DND-41 (cell line): ENCODE measurements at regions not wholly inside any gene's neighbourhood (a gene's known extent, or its start where the extent isn't known, plus 50 kb on each side); places are given as distances from the start of the nearest gene placed in this dataset.

ENCODE experiments used
- ATAC-seq: fragments of 200-7000 bp; cut with Tn5 transposase; 3 replicates; pipeline ENCODE4 v1.9.1; 2021; ENCODE audit warnings: low read depth; ENCODE audit not compliant: insufficient read depth
- DNase-seq: peaks from one replicate; pipeline ENCODE4 v3.0.0-alpha.2; 2020
- H2AFZ ChIP-seq: 2 replicates; pipeline ENCODE4 v1.6.0; 2012; ENCODE audit warnings: low read depth, low read length
- H3K27ac ChIP-seq: 2 replicates; pipeline ENCODE4 v1.5.1; 2012; ENCODE audit warnings: low read length, inconsistent platforms
- H3K27me3 ChIP-seq: fragments of 200-600 bp; sonication (generic); 2 replicates; pipeline ENCODE4 v1.6.0; 2012; ENCODE audit warnings: low read length, mild to moderate bottlenecking, inconsistent platforms; ENCODE audit not compliant: insufficient read depth, poor library complexity
- H3K36me3 ChIP-seq: 2 replicates; pipeline ENCODE4 v1.5.1; 2012; ENCODE audit warnings: low read length, inconsistent platforms; ENCODE audit not compliant: insufficient read depth
- H3K4me1 ChIP-seq: 2 replicates; pipeline ENCODE4 v1.5.1; 2012; ENCODE audit warnings: mild to moderate bottlenecking, low read length; ENCODE audit not compliant: insufficient read depth
- H3K4me2 ChIP-seq: 2 replicates; pipeline ENCODE4 v1.6.0; 2012; ENCODE audit warnings: mild to moderate bottlenecking, moderate library complexity, low read length, inconsistent platforms; ENCODE audit not compliant: insufficient read depth
- H3K4me3 ChIP-seq, 2 experiments: fragments of 200-600 bp in 1 of 2; shearing (Covaris generic) in 1 of 2; 2 replicates each; pipeline ENCODE4 v1.5.1; 2012 to 2016; ENCODE audit warnings: inconsistent platforms in 2 of 2, low read length in 2 of 2, mild to moderate bottlenecking in 2 of 2, low read depth in 1 of 2, moderate library complexity in 1 of 2
- H3K79me2 ChIP-seq: 2 replicates; pipeline ENCODE4 v1.6.0; 2012; ENCODE audit warnings: low read length, inconsistent platforms; ENCODE audit not compliant: insufficient read depth
- H3K9ac ChIP-seq: 2 replicates; pipeline ENCODE4 v1.6.0; 2012; ENCODE audit warnings: low read depth, mild to moderate bottlenecking, inconsistent platforms, low read length, moderate library complexity
- H3K9me3 ChIP-seq: 2 replicates; pipeline ENCODE4 v1.5.1; 2012; ENCODE audit warnings: low read length, moderate library complexity, mild to moderate bottlenecking, inconsistent platforms; ENCODE audit not compliant: insufficient read depth, severe bottlenecking
- H4K20me1 ChIP-seq: 2 replicates; pipeline ENCODE4 v1.6.0; 2012; ENCODE audit warnings: low read length; ENCODE audit not compliant: insufficient read depth
- CTCF ChIP-seq: IDR thresholded peaks from 2 replicates; pipeline ENCODE4 v1.5.1; 2012; ENCODE audit warnings: borderline replicate concordance, low read length, moderate library complexity, mild to moderate bottlenecking; ENCODE audit not compliant: poor library complexity, severe bottlenecking; ENCODE audit errors: extremely low read depth
- EZH2 ChIP-seq: IDR thresholded peaks from 3 replicates; pipeline ENCODE4 v1.6.1; 2012; ENCODE audit warnings: borderline replicate concordance, low read depth, mild to moderate bottlenecking, moderate library complexity, low read length, inconsistent platforms; ENCODE audit not compliant: severe bottlenecking

GRCh38 chr22:49242480-49242879 lies 585.2 kb downstream of the BRD1 start:
- DNase-seq (no peak), ATAC-seq (no peak)
- Histone ChIP-seq H3K79me2 (no peaks in the 10 kb centered on the region), H3K9ac (no peak overlapping the region), H3K27me3 (no peaks in the 10 kb centered on the region), H4K20me1 (no peaks in the 10 kb centered on the region), H3K36me3 (no peaks in the 10 kb centered on the region), H3K27ac (no peak overlapping the region), H3K4me3 (no peak overlapping the region), H3K4me2 (no peak overlapping the region), H3K4me1 (no peaks in the 10 kb centered on the region), H2AFZ (no peak overlapping the region), H3K9me3 (no peaks in the 10 kb centered on the region)
- no peak for TF ChIP-seq EZH2
- no peak for TF ChIP-seq CTCF

GRCh38 chr22:49241174-49241851 lies 586.4 kb downstream of the BRD1 start:
- H3K4me2 ChIP-seq = no peak overlapping the region
- no peak overlapping the region for H3K4me3 ChIP-seq
- no peaks in the 10 kb centered on the region for H3K79me2 ChIP-seq
- H4K20me1 ChIP-seq = no peaks in the 10 kb centered on the region
- H2AFZ ChIP-seq = no peak overlapping the region
- H3K27ac ChIP-seq = no peak overlapping the region
- no peaks in the 10 kb centered on the region for H3K27me3 ChIP-seq
- H3K36me3 ChIP-seq = no peaks in the 10 kb centered on the region
- no peak for DNase-seq
- TF ChIP-seq CTCF (no peak), EZH2 (no peak)
- no peaks in the 10 kb centered on the region for H3K9me3 ChIP-seq
- no peak overlapping the region for H3K9ac ChIP-seq
- ATAC-seq = no peak
- no peaks in the 10 kb centered on the region for H3K4me1 ChIP-seq

GRCh38 chr22:49240472-49240871 lies 587.2 kb downstream of the BRD1 start:
- Histone ChIP-seq H3K4me2 (no peak overlapping the region), H3K27me3 (no peaks in the 10 kb centered on the region), H2AFZ (no peak overlapping the region), H3K9me3 (no peaks in the 10 kb centered on the region), H3K4me3 (no peak overlapping the region), H3K79me2 (no peaks in the 10 kb centered on the region), H4K20me1 (no peaks in the 10 kb centered on the region; the same call in 1 of the 2 replicates), H3K27ac (no peak overlapping the region), H3K36me3 (no peaks in the 10 kb centered on the region), H3K9ac (no peak overlapping the region), H3K4me1 (no peaks in the 10 kb centered on the region)
- DNase-seq (no peak), ATAC-seq (no peak)
- TF ChIP-seq EZH2 = no peak
- no peak for TF ChIP-seq CTCF

GRCh38 chr22:49240016-49240380 lies 587.7 kb downstream of the BRD1 start:
- Histone ChIP-seq H3K79me2 (no peaks in the 10 kb centered on the region), H3K4me1 (no peaks in the 10 kb centered on the region), H3K27me3 (no peaks in the 10 kb centered on the region), H3K4me3 (no peak overlapping the region), H3K36me3 (no peaks in the 10 kb centered on the region), H3K27ac (no peak overlapping the region), H2AFZ (no peak overlapping the region), H3K4me2 (no peak overlapping the region), H3K9ac (no peak overlapping the region), H4K20me1 (no peaks in the 10 kb centered on the region; the same call in 1 of the 2 replicates), H3K9me3 (no peaks in the 10 kb centered on the region)
- ATAC-seq (no peak), DNase-seq (no peak)
- TF ChIP-seq EZH2 (no peak), CTCF (no peak)
